ENCODE measurements at regions not wholly inside any gene's neighbourhood (a gene's known extent, or its start where the extent isn't known, plus 50 kb on each side); places are given as distances from the start of the nearest gene placed in this dataset.

DNA sequence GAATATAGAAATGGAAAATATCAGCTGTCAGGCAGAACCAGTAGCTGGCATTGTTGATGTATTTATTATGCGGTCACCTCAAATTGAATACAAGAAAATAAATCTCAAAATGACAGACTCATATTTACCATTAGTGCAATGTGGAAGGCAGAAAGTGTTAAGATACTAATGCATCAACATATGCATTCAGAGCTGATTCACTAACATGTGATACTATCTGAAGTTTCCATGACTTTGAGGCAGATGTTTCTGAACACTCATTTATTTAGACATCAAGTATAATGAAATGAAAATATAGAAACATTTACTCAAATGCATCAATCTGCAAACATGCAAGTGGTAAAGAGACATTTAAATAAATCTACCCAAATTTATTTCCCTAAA is 474.2 kb upstream of the SLC10A2 start:
- Histone ChIP-seq H3K9ac (ENCODE audit: low read length) (no peak overlapping the region), H3K27me3 (replicated peaks; ENCODE audit: control insufficient read depth, insufficient read depth, low read length) (no peaks in the 10 kb centered on the region), H3K9me3 (ENCODE audit: control insufficient read depth, low read length) (peaks cover 20% of the 10 kb centered on the region), H3K4me1 (ENCODE audit: control insufficient read depth, insufficient read depth, low read length) (no peaks in the 10 kb centered on the region), H3K4me3 (ENCODE audit: low read length) (no peak overlapping the region), H3K36me3 (ENCODE audit: control insufficient read depth, insufficient read depth, low read length, severe bottlenecking) (no peaks in the 10 kb centered on the region)
- DNase-seq (ENCODE audit: low read depth) = no peak

DNA sequence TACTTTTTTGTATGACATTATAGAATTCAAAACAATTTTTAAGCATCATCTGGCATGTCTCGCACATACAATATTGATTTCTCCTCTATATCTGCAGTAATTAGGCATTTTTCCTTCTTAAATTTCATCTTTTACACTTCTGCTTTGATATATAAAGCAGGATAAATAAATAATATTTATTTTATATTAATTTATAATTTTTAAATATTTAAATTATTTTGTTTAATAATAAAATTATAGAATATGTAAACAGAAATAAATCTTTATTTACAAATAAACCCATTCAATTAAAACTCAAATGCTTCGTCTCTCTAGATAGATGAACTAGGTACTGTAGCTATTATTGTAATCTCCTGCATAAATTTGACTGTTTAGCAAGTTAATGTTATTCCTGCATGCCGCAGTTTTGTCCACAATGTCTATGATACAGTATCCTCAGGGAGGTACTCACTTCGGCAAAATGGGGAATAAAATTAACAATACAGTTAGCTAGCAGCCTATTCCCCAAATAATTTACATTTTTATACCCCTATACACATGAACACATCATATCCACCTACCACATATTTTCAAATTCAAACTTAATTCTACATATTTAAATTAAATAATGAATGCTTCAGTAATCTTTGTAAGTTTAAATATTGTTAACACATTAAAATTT is 473.6 kb upstream of the SLC10A2 start:
- Histone ChIP-seq H3K27me3 (replicated peaks; ENCODE audit: control insufficient read depth, insufficient read depth, low read length) (no peaks in the 10 kb centered on the region), H3K36me3 (ENCODE audit: control insufficient read depth, insufficient read depth, low read length, severe bottlenecking) (no peaks in the 10 kb centered on the region), H3K4me1 (ENCODE audit: control insufficient read depth, insufficient read depth, low read length) (no peaks in the 10 kb centered on the region), H3K9ac (ENCODE audit: low read length) (no peak overlapping the region), H3K4me3 (ENCODE audit: low read length) (no peak overlapping the region), H3K9me3 (ENCODE audit: control insufficient read depth, low read length) (peaks cover 19% of the 10 kb centered on the region)
- DNase-seq (ENCODE audit: low read depth) = no peak

DNA sequence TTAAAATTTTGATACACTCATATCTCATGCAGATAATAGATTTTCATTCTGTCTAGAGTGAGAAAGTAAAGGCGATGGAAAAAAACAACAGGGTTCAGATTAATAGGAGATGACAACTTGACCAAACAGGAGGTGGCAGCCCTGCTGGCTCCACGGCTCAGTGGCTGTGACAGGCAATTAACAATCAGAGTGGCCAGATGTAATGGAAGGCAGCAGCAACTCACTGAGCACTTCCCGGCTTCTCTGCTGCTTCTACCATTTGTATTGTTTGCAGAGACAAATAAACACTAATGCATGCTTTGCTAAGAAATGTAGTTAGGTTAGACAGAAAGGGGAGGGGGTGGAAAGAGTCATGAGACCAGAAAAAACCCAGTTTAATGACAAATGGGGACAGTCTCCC is 473.0 kb upstream of the SLC10A2 start:
- H3K9ac ChIP-seq (ENCODE audit: low read length) = no peak overlapping the region
- no peak for DNase-seq (ENCODE audit: low read depth)

DNA sequence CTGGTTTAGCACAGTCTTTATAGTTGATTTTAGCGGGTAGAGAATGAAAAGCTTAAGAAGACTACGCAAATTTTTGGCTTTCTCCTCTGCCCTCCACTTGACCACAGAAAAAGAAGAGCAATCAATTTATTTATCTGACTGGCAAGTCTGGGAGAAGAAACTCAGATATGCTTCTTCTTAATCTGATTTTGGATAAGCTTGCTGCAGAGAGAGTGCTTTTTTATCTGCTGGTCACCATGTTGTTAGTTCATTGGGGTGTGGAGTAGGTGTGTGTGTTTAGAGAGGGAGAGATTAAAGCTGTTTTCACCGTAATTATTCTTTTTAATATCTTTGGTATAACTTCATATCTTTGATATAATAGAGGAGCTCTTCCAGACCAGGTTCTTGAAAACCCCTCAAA is 471.4 kb upstream of the SLC10A2 start:
- no peak overlapping the region for H3K9ac ChIP-seq (ENCODE audit: low read length)
- H3K4me3 ChIP-seq (ENCODE audit: low read length) = no peak overlapping the region
- no peak for DNase-seq (ENCODE audit: low read depth)
- H3K36me3 ChIP-seq (ENCODE audit: control insufficient read depth, insufficient read depth, low read length, severe bottlenecking) = no peaks in the 10 kb centered on the region
- H3K4me1 ChIP-seq (ENCODE audit: control insufficient read depth, insufficient read depth, low read length) = no peaks in the 10 kb centered on the region
- no peaks in the 10 kb centered on the region for H3K27me3 ChIP-seq (replicated peaks; ENCODE audit: control insufficient read depth, insufficient read depth, low read length)
- peaks cover 4% of the 10 kb centered on the region for H3K9me3 ChIP-seq (ENCODE audit: control insufficient read depth, low read length)

More for the DNA sequence above, 473.0 kb upstream of the SLC10A2 start:
- no peak overlapping the region for H3K4me3 ChIP-seq (ENCODE audit: low read length)
- H3K9me3 ChIP-seq (ENCODE audit: control insufficient read depth, low read length) = peaks cover 13% of the 10 kb centered on the region
- no peaks in the 10 kb centered on the region for H3K36me3 ChIP-seq (ENCODE audit: control insufficient read depth, insufficient read depth, low read length, severe bottlenecking)
- no peaks in the 10 kb centered on the region for H3K27me3 ChIP-seq (replicated peaks; ENCODE audit: control insufficient read depth, insufficient read depth, low read length)
- H3K4me1 ChIP-seq (ENCODE audit: control insufficient read depth, insufficient read depth, low read length) = no peaks in the 10 kb centered on the region

DNA sequence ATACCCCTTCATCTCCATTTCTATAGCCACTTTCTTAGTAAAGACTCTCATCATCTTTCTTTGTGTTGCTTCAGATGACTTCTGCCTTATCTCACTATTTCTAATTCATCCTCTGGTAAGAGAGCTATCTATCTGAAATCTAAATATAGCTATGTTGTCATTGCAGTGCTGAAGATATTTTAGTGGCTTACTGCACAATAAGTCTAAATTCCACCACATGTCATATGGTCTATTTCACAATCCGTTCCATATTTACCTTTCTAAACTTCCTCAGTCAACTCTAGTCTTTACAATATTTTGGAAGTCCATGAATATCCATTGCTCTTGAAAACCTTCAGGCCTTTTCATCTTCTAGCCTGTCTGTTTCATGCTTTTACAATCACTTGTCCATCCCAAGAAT is 465.1 kb upstream of the SLC10A2 start:
- H3K27me3 ChIP-seq (replicated peaks; ENCODE audit: control insufficient read depth, insufficient read depth, low read length) = no peaks in the 10 kb centered on the region
- H3K36me3 ChIP-seq (ENCODE audit: control insufficient read depth, insufficient read depth, low read length, severe bottlenecking) = no peaks in the 10 kb centered on the region
- no peaks in the 10 kb centered on the region for H3K4me1 ChIP-seq (ENCODE audit: control insufficient read depth, insufficient read depth, low read length)
- H3K4me3 ChIP-seq (ENCODE audit: low read length) = no peak overlapping the region
- H3K9ac ChIP-seq (ENCODE audit: low read length) = no peak overlapping the region
- DNase-seq (ENCODE audit: low read depth) = no peak
- H3K9me3 ChIP-seq (ENCODE audit: control insufficient read depth, low read length) = peaks cover 4% of the 10 kb centered on the region

DNA sequence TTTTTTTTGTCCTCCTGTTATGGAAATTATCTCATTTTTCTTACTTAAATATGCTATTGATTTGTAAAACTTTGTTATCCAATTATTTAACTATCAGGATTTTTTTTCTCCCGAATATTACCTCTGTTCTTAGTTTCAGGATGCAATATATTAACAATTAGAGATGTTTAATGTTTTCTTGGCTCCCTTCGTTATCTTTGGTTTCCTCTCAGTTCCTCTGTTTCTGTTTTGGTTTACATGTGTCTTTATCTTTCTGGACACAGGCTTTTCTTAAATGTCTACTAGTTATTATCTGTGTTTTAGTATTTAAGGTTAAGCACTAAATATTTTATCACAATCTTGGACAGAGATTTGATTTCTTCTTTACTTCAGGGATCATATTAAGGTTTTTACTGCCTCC is 462.2 kb upstream of the SLC10A2 start:
- Histone ChIP-seq H3K9ac (ENCODE audit: low read length) (no peak overlapping the region), H3K36me3 (ENCODE audit: control insufficient read depth, insufficient read depth, low read length, severe bottlenecking) (no peaks in the 10 kb centered on the region), H3K9me3 (ENCODE audit: control insufficient read depth, low read length) (peaks cover 4% of the 10 kb centered on the region), H3K27me3 (replicated peaks; ENCODE audit: control insufficient read depth, insufficient read depth, low read length) (no peaks in the 10 kb centered on the region), H3K4me1 (ENCODE audit: control insufficient read depth, insufficient read depth, low read length) (no peaks in the 10 kb centered on the region), H3K4me3 (ENCODE audit: low read length) (no peak overlapping the region)
- DNase-seq (ENCODE audit: low read depth) = no peak

DNA sequence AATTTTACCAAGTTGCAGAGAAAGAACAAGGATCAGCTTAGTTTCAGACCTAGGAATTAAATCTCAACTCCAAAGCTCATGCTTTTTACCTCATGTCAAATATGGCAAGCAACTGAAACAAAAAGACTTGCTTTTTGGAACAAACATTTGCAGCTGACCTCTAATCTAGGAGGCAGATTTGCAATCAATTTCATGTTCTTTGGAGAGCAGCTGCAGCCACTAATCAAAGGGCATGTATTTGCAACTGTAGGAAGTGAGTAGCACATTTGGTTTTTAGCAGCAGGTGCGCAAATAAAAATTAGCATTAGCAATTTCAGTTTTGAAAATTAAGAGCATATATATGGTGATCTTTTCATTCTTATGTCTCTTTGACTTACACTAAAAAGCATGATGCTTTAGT is 459.3 kb upstream of the SLC10A2 start:
- Histone ChIP-seq H3K9ac (ENCODE audit: low read length) (no peak overlapping the region), H3K27me3 (replicated peaks; ENCODE audit: control insufficient read depth, insufficient read depth, low read length) (no peaks in the 10 kb centered on the region), H3K4me3 (ENCODE audit: low read length) (no peak overlapping the region), H3K9me3 (ENCODE audit: control insufficient read depth, low read length) (no peaks in the 10 kb centered on the region), H3K4me1 (ENCODE audit: control insufficient read depth, insufficient read depth, low read length) (no peaks in the 10 kb centered on the region), H3K36me3 (ENCODE audit: control insufficient read depth, insufficient read depth, low read length, severe bottlenecking) (no peaks in the 10 kb centered on the region)
- no peak for DNase-seq (ENCODE audit: low read depth)

DNA sequence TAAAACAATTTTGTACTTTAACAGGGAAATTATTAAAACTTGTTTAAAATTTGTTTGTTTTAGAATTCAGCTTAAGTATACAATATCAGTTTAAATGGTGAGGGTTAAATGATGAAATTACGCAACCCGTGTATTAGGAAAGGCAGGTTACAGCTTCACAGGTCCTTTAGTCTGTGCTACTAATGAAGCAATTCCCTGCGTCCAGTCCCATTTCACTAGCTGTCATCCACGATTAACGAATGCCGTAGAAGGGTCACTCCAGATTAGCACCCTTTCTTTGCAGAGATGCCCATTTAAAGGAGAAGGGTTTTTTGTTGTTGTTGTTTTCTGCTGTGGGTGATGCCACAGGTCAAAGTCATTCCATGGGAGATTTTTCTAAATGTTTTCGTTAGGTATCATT is 457.6 kb upstream of the SLC10A2 start:
- Histone ChIP-seq H3K36me3 (ENCODE audit: control insufficient read depth, insufficient read depth, low read length, severe bottlenecking) (no peaks in the 10 kb centered on the region), H3K9ac (ENCODE audit: low read length) (no peak overlapping the region), H3K27me3 (replicated peaks; ENCODE audit: control insufficient read depth, insufficient read depth, low read length) (no peaks in the 10 kb centered on the region), H3K4me3 (ENCODE audit: low read length) (no peak overlapping the region), H3K4me1 (ENCODE audit: control insufficient read depth, insufficient read depth, low read length) (no peaks in the 10 kb centered on the region), H3K9me3 (ENCODE audit: control insufficient read depth, low read length) (no peaks in the 10 kb centered on the region)
- no peak for DNase-seq (ENCODE audit: low read depth)

DNA sequence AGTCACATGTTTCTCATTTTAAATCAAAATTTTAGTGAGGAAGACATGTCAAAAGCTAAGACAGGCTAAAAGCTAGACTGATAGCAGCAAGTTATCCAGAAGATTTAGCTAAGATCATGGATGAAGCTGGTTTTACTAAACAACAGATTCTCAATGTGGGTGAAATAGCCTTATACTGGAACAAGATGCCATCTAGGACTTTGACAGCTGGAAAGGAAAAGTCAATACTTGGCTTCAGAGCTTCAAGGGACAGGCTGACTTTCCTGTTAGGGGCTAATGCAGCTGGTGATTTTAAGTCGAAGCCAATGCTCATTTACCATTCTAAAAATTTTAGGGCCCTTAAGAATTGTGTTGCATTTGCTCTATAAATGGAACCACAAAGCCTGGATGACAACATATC is 455.3 kb upstream of the SLC10A2 start:
- Histone ChIP-seq H3K4me1 (ENCODE audit: control insufficient read depth, insufficient read depth, low read length) (no peaks in the 10 kb centered on the region), H3K9me3 (ENCODE audit: control insufficient read depth, low read length) (no peaks in the 10 kb centered on the region), H3K4me3 (ENCODE audit: low read length) (no peak overlapping the region), H3K36me3 (ENCODE audit: control insufficient read depth, insufficient read depth, low read length, severe bottlenecking) (no peaks in the 10 kb centered on the region), H3K27me3 (replicated peaks; ENCODE audit: control insufficient read depth, insufficient read depth, low read length) (no peaks in the 10 kb centered on the region), H3K9ac (ENCODE audit: low read length) (no peak overlapping the region)
- no peak for DNase-seq (ENCODE audit: low read depth)

DNA sequence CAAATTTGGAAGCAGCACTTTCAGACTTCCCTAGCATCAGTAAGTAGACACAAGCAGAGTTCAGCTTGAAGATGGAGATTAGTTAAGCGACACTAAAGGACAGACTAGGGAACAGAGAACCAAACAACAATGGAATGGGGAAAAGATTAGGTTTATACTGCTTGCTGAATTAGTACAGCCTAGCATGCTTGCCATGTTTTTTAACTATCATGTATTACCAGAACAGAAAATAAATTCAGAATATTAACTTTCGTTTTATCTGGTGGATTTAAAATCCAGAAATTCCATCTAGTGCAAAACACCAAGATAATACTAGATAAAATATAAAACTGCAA is 451.5 kb upstream of the SLC10A2 start:
- H3K9me3 ChIP-seq (ENCODE audit: control insufficient read depth, low read length) = no peaks in the 10 kb centered on the region
- no peaks in the 10 kb centered on the region for H3K36me3 ChIP-seq (ENCODE audit: control insufficient read depth, insufficient read depth, low read length, severe bottlenecking)
- no peaks in the 10 kb centered on the region for H3K4me1 ChIP-seq (ENCODE audit: control insufficient read depth, insufficient read depth, low read length)
- no peak for DNase-seq (ENCODE audit: low read depth)
- H3K4me3 ChIP-seq (ENCODE audit: low read length) = no peak overlapping the region
- H3K9ac ChIP-seq (ENCODE audit: low read length) = no peak overlapping the region
- H3K27me3 ChIP-seq (replicated peaks; ENCODE audit: control insufficient read depth, insufficient read depth, low read length) = no peaks in the 10 kb centered on the region

DNA sequence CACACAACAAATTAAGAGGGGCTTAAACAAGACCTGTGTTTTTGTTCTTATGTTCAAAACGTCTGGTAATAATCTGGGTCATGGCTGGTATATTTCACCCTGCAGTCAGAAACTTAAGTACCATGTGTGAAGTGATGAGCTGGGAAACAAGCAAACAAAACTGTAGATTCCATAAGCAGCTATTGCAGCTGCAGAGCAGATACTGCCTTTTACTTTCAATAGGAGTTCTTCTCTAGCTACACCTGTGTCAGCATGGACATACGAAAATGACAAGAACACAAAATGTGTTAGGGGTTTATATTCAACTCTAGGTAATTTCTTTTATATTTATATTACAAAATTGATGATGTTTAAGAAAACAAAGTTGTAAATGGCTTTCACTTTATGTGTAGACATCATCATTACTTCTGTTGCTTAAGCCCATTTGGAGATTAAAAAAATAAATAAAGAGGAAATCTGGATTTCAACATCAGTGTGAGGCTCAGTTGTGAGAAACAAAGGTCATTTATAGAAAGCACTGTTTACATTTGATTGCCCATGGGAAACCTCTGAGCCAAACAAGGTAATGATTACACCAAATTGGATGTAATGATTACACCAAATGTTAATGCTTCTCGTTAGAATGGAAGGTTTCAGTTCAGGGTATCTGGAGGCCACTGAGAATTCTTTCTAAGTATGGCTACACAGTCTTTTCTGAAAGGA is 451.0 kb upstream of the SLC10A2 start:
- Histone ChIP-seq H3K9ac (ENCODE audit: low read length) (no peak overlapping the region), H3K9me3 (ENCODE audit: control insufficient read depth, low read length) (no peaks in the 10 kb centered on the region), H3K36me3 (ENCODE audit: control insufficient read depth, insufficient read depth, low read length, severe bottlenecking) (no peaks in the 10 kb centered on the region), H3K4me3 (ENCODE audit: low read length) (no peak overlapping the region), H3K27me3 (replicated peaks; ENCODE audit: control insufficient read depth, insufficient read depth, low read length) (no peaks in the 10 kb centered on the region), H3K4me1 (ENCODE audit: control insufficient read depth, insufficient read depth, low read length) (no peaks in the 10 kb centered on the region)
- DNase-seq (ENCODE audit: low read depth) = no peak

Data from adipocyte (in vitro differentiated cells).